DND-41 (cell line): ENCODE measurements at regions not wholly inside any gene's neighbourhood (a gene's known extent, or its start where the extent isn't known, plus 50 kb on each side); places are given as distances from the start of the nearest gene placed in this dataset.

Experiments
- ATAC-seq: fragments of 200-7000 bp; cut with Tn5 transposase; 3 replicates; pipeline ENCODE4 v1.9.1; 2021; ENCODE audit warnings: low read depth; ENCODE audit not compliant: insufficient read depth
- DNase-seq: peaks from one replicate; pipeline ENCODE4 v3.0.0-alpha.2; 2020
- H2AFZ ChIP-seq: 2 replicates; pipeline ENCODE4 v1.6.0; 2012; ENCODE audit warnings: low read depth, low read length
- H3K27ac ChIP-seq: 2 replicates; pipeline ENCODE4 v1.5.1; 2012; ENCODE audit warnings: low read length, inconsistent platforms
- H3K27me3 ChIP-seq: fragments of 200-600 bp; sonication (generic); 2 replicates; pipeline ENCODE4 v1.6.0; 2012; ENCODE audit warnings: low read length, mild to moderate bottlenecking, inconsistent platforms; ENCODE audit not compliant: insufficient read depth, poor library complexity
- H3K36me3 ChIP-seq: 2 replicates; pipeline ENCODE4 v1.5.1; 2012; ENCODE audit warnings: low read length, inconsistent platforms; ENCODE audit not compliant: insufficient read depth
- H3K4me1 ChIP-seq: 2 replicates; pipeline ENCODE4 v1.5.1; 2012; ENCODE audit warnings: mild to moderate bottlenecking, low read length; ENCODE audit not compliant: insufficient read depth
- H3K4me2 ChIP-seq: 2 replicates; pipeline ENCODE4 v1.6.0; 2012; ENCODE audit warnings: mild to moderate bottlenecking, moderate library complexity, low read length, inconsistent platforms; ENCODE audit not compliant: insufficient read depth
- H3K4me3 ChIP-seq, 2 experiments: fragments of 200-600 bp in 1 of 2; shearing (Covaris generic) in 1 of 2; 2 replicates each; pipeline ENCODE4 v1.5.1; 2012 to 2016; ENCODE audit warnings: inconsistent platforms in 2 of 2, low read length in 2 of 2, mild to moderate bottlenecking in 2 of 2, low read depth in 1 of 2, moderate library complexity in 1 of 2
- H3K79me2 ChIP-seq: 2 replicates; pipeline ENCODE4 v1.6.0; 2012; ENCODE audit warnings: low read length, inconsistent platforms; ENCODE audit not compliant: insufficient read depth
- H3K9ac ChIP-seq: 2 replicates; pipeline ENCODE4 v1.6.0; 2012; ENCODE audit warnings: low read depth, mild to moderate bottlenecking, inconsistent platforms, low read length, moderate library complexity
- H3K9me3 ChIP-seq: 2 replicates; pipeline ENCODE4 v1.5.1; 2012; ENCODE audit warnings: low read length, moderate library complexity, mild to moderate bottlenecking, inconsistent platforms; ENCODE audit not compliant: insufficient read depth, severe bottlenecking
- H4K20me1 ChIP-seq: 2 replicates; pipeline ENCODE4 v1.6.0; 2012; ENCODE audit warnings: low read length; ENCODE audit not compliant: insufficient read depth
- CTCF ChIP-seq: IDR thresholded peaks from 2 replicates; pipeline ENCODE4 v1.5.1; 2012; ENCODE audit warnings: borderline replicate concordance, low read length, moderate library complexity, mild to moderate bottlenecking; ENCODE audit not compliant: poor library complexity, severe bottlenecking; ENCODE audit errors: extremely low read depth
- EZH2 ChIP-seq: IDR thresholded peaks from 3 replicates; pipeline ENCODE4 v1.6.1; 2012; ENCODE audit warnings: borderline replicate concordance, low read depth, mild to moderate bottlenecking, moderate library complexity, low read length, inconsistent platforms; ENCODE audit not compliant: severe bottlenecking

GRCh38 chr21:17372200-17372599 lies 140.6 kb upstream of the CXADR start:
- Histone ChIP-seq H3K9me3 (no peaks in the 10 kb centered on the region), H2AFZ (no peak overlapping the region), H3K4me3 (no peak overlapping the region), H3K27ac (no peak overlapping the region), H3K79me2 (no peaks in the 10 kb centered on the region), H3K9ac (no peak overlapping the region), H3K4me2 (no peak overlapping the region), H4K20me1 (no peaks in the 10 kb centered on the region), H3K36me3 (no peaks in the 10 kb centered on the region), H3K27me3 (no peaks in the 10 kb centered on the region), H3K4me1 (no peaks in the 10 kb centered on the region)
- no peak for TF ChIP-seq CTCF
- TF ChIP-seq EZH2, result no peak
- ATAC-seq (no peak), DNase-seq (no peak)

GRCh38 chr21:17386498-17386897 lies 126.3 kb upstream of the CXADR start:
- Histone ChIP-seq H3K4me2 (no peak overlapping the region), H3K4me1 (no peaks in the 10 kb centered on the region), H3K27me3 (no peaks in the 10 kb centered on the region), H2AFZ (no peak overlapping the region), H3K9ac (no peak overlapping the region), H3K9me3 (no peaks in the 10 kb centered on the region), H4K20me1 (no peaks in the 10 kb centered on the region), H3K36me3 (no peaks in the 10 kb centered on the region), H3K27ac (no peak overlapping the region), H3K4me3 (no peak overlapping the region), H3K79me2 (no peaks in the 10 kb centered on the region)
- TF ChIP-seq EZH2 (no peak), CTCF (no peak)
- no peak for DNase-seq
- no peak for ATAC-seq

GRCh38 chr21:17387030-17387617 lies 125.7 kb upstream of the CXADR start:
- Histone ChIP-seq H3K36me3 (no peaks in the 10 kb centered on the region), H3K27me3 (no peaks in the 10 kb centered on the region), H3K4me3 (no peak overlapping the region), H3K9ac (no peak overlapping the region), H3K9me3 (no peaks in the 10 kb centered on the region), H3K4me1 (no peaks in the 10 kb centered on the region), H2AFZ (no peak overlapping the region), H3K79me2 (no peaks in the 10 kb centered on the region), H4K20me1 (no peaks in the 10 kb centered on the region), H3K27ac (no peak overlapping the region), H3K4me2 (no peak overlapping the region)
- ATAC-seq (peak; percentile 80), DNase-seq (peak; percentile 41)
- TF ChIP-seq CTCF (peak; percentile 74), EZH2 (no peak)

GRCh38 chr21:17388226-17388625 lies 124.6 kb upstream of the CXADR start:
- DNase-seq, result no peak
- no peak for TF ChIP-seq CTCF
- TF ChIP-seq EZH2, result no peak
- H3K9me3 ChIP-seq, result no peaks in the 10 kb centered on the region
- H3K4me1 ChIP-seq, result no peaks in the 10 kb centered on the region
- no peaks in the 10 kb centered on the region for H3K79me2 ChIP-seq
- no peak for ATAC-seq
- H2AFZ ChIP-seq, result no peak overlapping the region
- no peaks in the 10 kb centered on the region for H3K27me3 ChIP-seq
- no peaks in the 10 kb centered on the region for H3K36me3 ChIP-seq
- H3K4me3 ChIP-seq, result no peak overlapping the region
- H3K9ac ChIP-seq, result no peak overlapping the region
- no peak overlapping the region for H3K27ac ChIP-seq
- H3K4me2 ChIP-seq, result no peak overlapping the region
- H4K20me1 ChIP-seq, result no peaks in the 10 kb centered on the region
